ENCODE measurements at regions not wholly inside any gene's neighbourhood (a gene's known extent, or its start where the extent isn't known, plus 50 kb on each side); places are given as distances from the start of the nearest gene placed in this dataset.

- no peaks in the 10 kb centered on the region for H3K4me1 ChIP-seq (ENCODE audit: low read length)
- H3K9me3 ChIP-seq (replicated peaks; ENCODE audit: insufficient read depth, low read length): no peaks in the 10 kb centered on the region
- H3F3A ChIP-seq (ENCODE audit: insufficient read depth, low read length): no peaks in the 10 kb centered on the region
- no peak overlapping the region for H3K4me3 ChIP-seq (ENCODE audit: low read length)
- H2AFZ ChIP-seq (ENCODE audit: low read length): no peak overlapping the region
- no peak overlapping the region for H3K9ac ChIP-seq (ENCODE audit: low read length)
- TF ChIP-seq CTCF (IDR thresholded peaks at IDR 0.05; ENCODE audit: low read length): no peak
- TF ChIP-seq EZH2phosphoT487 (IDR thresholded peaks at IDR 0.05; ENCODE audit: low read length): no peak
- no peak for TF ChIP-seq EZH2 (optimal IDR thresholded peaks at IDR 0.05; ENCODE audit: low read depth, low read length)
- no peaks in the 10 kb centered on the region for H3K9me2 ChIP-seq (replicated peaks; ENCODE audit: insufficient read depth, low read length)
- H3K36me3 ChIP-seq (replicated peaks; ENCODE audit: insufficient read depth, low read length): no peaks in the 10 kb centered on the region
- no peak overlapping the region for H3K4me2 ChIP-seq (ENCODE audit: low read depth, low read length)
- H3K27me3 ChIP-seq (replicated peaks; ENCODE audit: insufficient read depth, low read length): no peaks in the 10 kb centered on the region
- no peak overlapping the region for H3K27ac ChIP-seq (ENCODE audit: low read length)
- no peaks in the 10 kb centered on the region for H4K20me1 ChIP-seq (ENCODE audit: insufficient read depth, low read length)
- DNase-seq: no peak
- H3K79me2 ChIP-seq (ENCODE audit: low read length): no peaks in the 10 kb centered on the region
These were observed 122.9 kb downstream of the UBE2NL start for GRCh38 chrX:144006811-144007210.

GRCh38 chrX:144040793-144041192 is 156.9 kb downstream of the UBE2NL start:
- H3K4me1 ChIP-seq (ENCODE audit: low read length): no peaks in the 10 kb centered on the region
- H3K9ac ChIP-seq (ENCODE audit: low read length): no peak overlapping the region
- no peak overlapping the region for H3K4me3 ChIP-seq (ENCODE audit: low read length)
- DNase-seq: no peak
- TF ChIP-seq EZH2 (optimal IDR thresholded peaks at IDR 0.05; ENCODE audit: low read depth, low read length) (no peak), CTCF (IDR thresholded peaks at IDR 0.05; ENCODE audit: low read length) (no peak), EZH2phosphoT487 (IDR thresholded peaks at IDR 0.05; ENCODE audit: low read length) (no peak)
- H3K27ac ChIP-seq (ENCODE audit: low read length): no peak overlapping the region
- no peaks in the 10 kb centered on the region for H3K9me2 ChIP-seq (replicated peaks; ENCODE audit: insufficient read depth, low read length)
- no peaks in the 10 kb centered on the region for H3K36me3 ChIP-seq (replicated peaks; ENCODE audit: insufficient read depth, low read length)
- H3K79me2 ChIP-seq (ENCODE audit: low read length): no peaks in the 10 kb centered on the region
- no peaks in the 10 kb centered on the region for H3K9me3 ChIP-seq (replicated peaks; ENCODE audit: insufficient read depth, low read length)
- H3K27me3 ChIP-seq (replicated peaks; ENCODE audit: insufficient read depth, low read length): no peaks in the 10 kb centered on the region
- no peaks in the 10 kb centered on the region for H4K20me1 ChIP-seq (ENCODE audit: insufficient read depth, low read length)
- H3F3A ChIP-seq (ENCODE audit: insufficient read depth, low read length): no peaks in the 10 kb centered on the region
- no peak overlapping the region for H3K4me2 ChIP-seq (ENCODE audit: low read depth, low read length)
- H2AFZ ChIP-seq (ENCODE audit: low read length): no peak overlapping the region

GRCh38 chrX:144042271-144042670 is 158.4 kb downstream of the UBE2NL start:
- DNase-seq: no peak
- Histone ChIP-seq H3K9me2 (replicated peaks; ENCODE audit: insufficient read depth, low read length) (no peaks in the 10 kb centered on the region), H3K9ac (ENCODE audit: low read length) (no peak overlapping the region), H3K27ac (ENCODE audit: low read length) (no peak overlapping the region), H4K20me1 (ENCODE audit: insufficient read depth, low read length) (no peaks in the 10 kb centered on the region), H3K4me3 (ENCODE audit: low read length) (no peak overlapping the region), H3K27me3 (replicated peaks; ENCODE audit: insufficient read depth, low read length) (no peaks in the 10 kb centered on the region), H3K4me2 (ENCODE audit: low read depth, low read length) (no peak overlapping the region), H3F3A (ENCODE audit: insufficient read depth, low read length) (no peaks in the 10 kb centered on the region), H3K9me3 (replicated peaks; ENCODE audit: insufficient read depth, low read length) (no peaks in the 10 kb centered on the region), H3K36me3 (replicated peaks; ENCODE audit: insufficient read depth, low read length) (no peaks in the 10 kb centered on the region), H2AFZ (ENCODE audit: low read length) (no peak overlapping the region), H3K79me2 (ENCODE audit: low read length) (no peaks in the 10 kb centered on the region), H3K4me1 (ENCODE audit: low read length) (no peaks in the 10 kb centered on the region)
- TF ChIP-seq EZH2phosphoT487 (IDR thresholded peaks at IDR 0.05; ENCODE audit: low read length): no peak
- no peak for TF ChIP-seq CTCF (IDR thresholded peaks at IDR 0.05; ENCODE audit: low read length)
- TF ChIP-seq EZH2 (optimal IDR thresholded peaks at IDR 0.05; ENCODE audit: low read depth, low read length): no peak
